Mesendoderm (in vitro differentiated cells): ENCODE measurements at regions not wholly inside any gene's neighbourhood (a gene's known extent, or its start where the extent isn't known, plus 50 kb on each side); places are given as distances from the start of the nearest gene placed in this dataset.
"Not testable (repeated sequence)": the region's sequence is repeated elsewhere in the genome, so short reads cannot be mapped to it uniquely, and the experiment has no call there.

Experiments used
- DNase-seq: peaks from one replicate; pipeline ENCODE4 v3.0.0; 2013
- H2AK5ac ChIP-seq: 2 replicates; pipeline ENCODE4 v1.6.1; 2013; ENCODE audit warnings: low read length, inconsistent platforms
- H2BK120ac ChIP-seq: 2 replicates; pipeline ENCODE4 v1.6.1; 2013; ENCODE audit warnings: low read depth, mild to moderate bottlenecking, low read length, moderate library complexity, mixed read lengths
- H2BK15ac ChIP-seq: replicated peaks from 2 replicates; pipeline ENCODE4 v1.6.1; 2013; ENCODE audit warnings: low read depth, mild to moderate bottlenecking, moderate library complexity
- H2BK5ac ChIP-seq: 2 replicates; pipeline ENCODE4 v1.6.1; 2013; ENCODE audit warnings: low read length, inconsistent platforms
- H3K18ac ChIP-seq: 2 replicates; pipeline ENCODE4 v1.6.1; 2013; ENCODE audit warnings: mild to moderate bottlenecking, low read length, mixed read lengths
- H3K23ac ChIP-seq: one replicate; pipeline ENCODE4 v1.6.1; 2013; ENCODE audit warnings: low read length
- H3K27ac ChIP-seq: 2 replicates; pipeline ENCODE4 v1.5.1; 2013; ENCODE audit warnings: low read depth, mild to moderate bottlenecking, inconsistent platforms, low read length, moderate library complexity
- H3K27me3 ChIP-seq: 2 replicates; pipeline ENCODE4 v1.6.1; 2013; ENCODE audit warnings: low read length, control low read depth, mild to moderate bottlenecking, inconsistent platforms; ENCODE audit not compliant: insufficient read depth, poor library complexity
- H3K36me3 ChIP-seq: 2 replicates; pipeline ENCODE4 v1.6.1; 2013; ENCODE audit warnings: low read length, inconsistent platforms; ENCODE audit not compliant: control insufficient read depth, insufficient read depth
- H3K4ac ChIP-seq: one replicate; pipeline ENCODE4 v1.6.1; 2013; ENCODE audit warnings: low read depth, mild to moderate bottlenecking, low read length, moderate library complexity
- H3K4me1 ChIP-seq: 2 replicates; pipeline ENCODE4 v1.6.1; 2013; ENCODE audit warnings: low read depth, low read length, inconsistent platforms; ENCODE audit not compliant: control insufficient read depth
- H3K4me2 ChIP-seq: 2 replicates; pipeline ENCODE4 v1.6.1; 2013; ENCODE audit warnings: low read length
- H3K4me3 ChIP-seq: 2 replicates; pipeline ENCODE4 v1.5.1; 2013; ENCODE audit warnings: mild to moderate bottlenecking, low read length
- H3K56ac ChIP-seq: one replicate; pipeline ENCODE4 v1.6.1; 2013; ENCODE audit warnings: low read length
- H3K79me1 ChIP-seq: 2 replicates; pipeline ENCODE4 v1.6.1; 2013; ENCODE audit warnings: low read length, inconsistent platforms
- H3K79me2 ChIP-seq: 2 replicates; pipeline ENCODE4 v1.6.1; 2013; ENCODE audit warnings: mild to moderate bottlenecking, low read length; ENCODE audit not compliant: control insufficient read depth, insufficient read depth
- H3K9ac ChIP-seq: 2 replicates; pipeline ENCODE4 v1.6.1; 2013; ENCODE audit warnings: low read length, inconsistent platforms
- H4K5ac ChIP-seq: one replicate; pipeline ENCODE4 v1.6.1; 2013; ENCODE audit warnings: low read length
- H4K8ac ChIP-seq: one replicate; pipeline ENCODE4 v1.6.1; 2013; ENCODE audit warnings: low read depth, mild to moderate bottlenecking, control low read depth, low read length, moderate library complexity
- WGBS: extraction: QIAGEN DNeasy Blood & Tissue Kit; methylation state at CpG from one replicate; pipeline ENCODE4 v1.1.7; 2013; ENCODE audit warnings: low lambda C conversion rate, missing lambda C conversion rate; ENCODE audit not compliant: insufficient coverage; ENCODE audit errors: extremely low coverage; 5-methylcytosine and 5-hydroxymethylcytosine counted together

DNA sequence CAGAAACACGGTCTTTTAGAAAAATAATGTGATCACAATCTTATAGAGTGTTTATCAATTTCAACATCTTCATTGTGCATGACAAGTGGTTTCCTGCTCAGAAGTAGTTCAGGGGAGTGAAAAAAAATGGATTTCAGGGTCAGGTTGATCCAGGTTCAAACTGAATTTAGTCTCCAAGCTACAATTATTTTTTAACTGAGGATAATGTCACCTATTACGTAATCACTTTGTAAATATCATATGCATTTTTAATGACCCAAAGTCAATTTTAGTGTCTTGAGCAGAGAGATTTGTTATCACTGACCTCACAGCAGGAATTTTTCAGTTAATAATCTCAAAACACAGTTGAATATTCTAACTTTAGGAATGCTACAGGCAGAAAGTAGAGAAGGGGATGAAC lies 627.2 kb upstream of the LUZP2 start:
- H3K9ac ChIP-seq: no peak overlapping the region
- no peaks in the 10 kb centered on the region for H3K4me1 ChIP-seq
- H3K27ac ChIP-seq: no peak overlapping the region
- no peak overlapping the region for H2BK15ac ChIP-seq
- no peak overlapping the region for H3K4me2 ChIP-seq
- H3K79me2 ChIP-seq: no peaks in the 10 kb centered on the region
- no peak overlapping the region for H3K4ac ChIP-seq
- WGBS: no CpG with 5 or more reads among the region's 2 CpGs
- H3K18ac ChIP-seq: no peak overlapping the region
- H2BK120ac ChIP-seq: no peak overlapping the region
- H3K36me3 ChIP-seq: no peaks in the 10 kb centered on the region
- no peak overlapping the region for H2AK5ac ChIP-seq
- no peak overlapping the region for H3K23ac ChIP-seq
- no peak overlapping the region for H3K56ac ChIP-seq
- no peak overlapping the region for H3K4me3 ChIP-seq
- no peak overlapping the region for H4K5ac ChIP-seq
- no peak overlapping the region for H4K8ac ChIP-seq
- no peaks in the 10 kb centered on the region for H3K27me3 ChIP-seq
- no peaks in the 10 kb centered on the region for H3K79me1 ChIP-seq
- DNase-seq: no peak
- H2BK5ac ChIP-seq: no peak overlapping the region

DNA sequence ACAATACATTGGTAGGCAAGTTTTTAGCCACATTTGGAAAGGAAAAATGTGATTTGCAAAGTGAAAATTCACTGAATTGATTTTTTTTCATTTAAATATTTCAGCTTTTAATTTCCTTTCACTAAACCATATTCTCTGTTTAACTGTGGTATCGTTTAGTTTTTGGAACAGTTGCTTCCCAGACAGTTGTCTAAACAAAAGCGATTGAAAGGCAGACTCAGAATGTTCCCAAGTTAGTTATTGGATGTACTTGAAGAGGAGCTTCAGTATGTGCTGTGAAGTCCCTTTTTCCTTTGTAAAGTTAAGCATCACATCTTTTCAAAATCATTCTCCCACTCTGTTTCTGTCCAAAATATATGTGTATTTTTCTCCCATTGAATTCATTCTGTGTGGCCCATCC lies 623.4 kb upstream of the LUZP2 start:
- WGBS: no CpG with 5 or more reads among the region's 2 CpGs
- Histone ChIP-seq H2AK5ac (no peak overlapping the region), H3K4ac (no peak overlapping the region), H3K9ac (no peak overlapping the region), H4K5ac (no peak overlapping the region), H3K4me2 (no peak overlapping the region), H2BK15ac (no peak overlapping the region), H3K23ac (no peak overlapping the region), H3K18ac (no peak overlapping the region), H2BK5ac (no peak overlapping the region), H3K79me1 (no peaks in the 10 kb centered on the region), H3K36me3 (no peaks in the 10 kb centered on the region), H3K56ac (no peak overlapping the region), H3K27me3 (no peaks in the 10 kb centered on the region), H2BK120ac (no peak overlapping the region), H3K27ac (no peak overlapping the region), H3K79me2 (no peaks in the 10 kb centered on the region), H4K8ac (no peak overlapping the region), H3K4me3 (no peak overlapping the region), H3K4me1 (no peaks in the 10 kb centered on the region)
- no peak for DNase-seq

DNA sequence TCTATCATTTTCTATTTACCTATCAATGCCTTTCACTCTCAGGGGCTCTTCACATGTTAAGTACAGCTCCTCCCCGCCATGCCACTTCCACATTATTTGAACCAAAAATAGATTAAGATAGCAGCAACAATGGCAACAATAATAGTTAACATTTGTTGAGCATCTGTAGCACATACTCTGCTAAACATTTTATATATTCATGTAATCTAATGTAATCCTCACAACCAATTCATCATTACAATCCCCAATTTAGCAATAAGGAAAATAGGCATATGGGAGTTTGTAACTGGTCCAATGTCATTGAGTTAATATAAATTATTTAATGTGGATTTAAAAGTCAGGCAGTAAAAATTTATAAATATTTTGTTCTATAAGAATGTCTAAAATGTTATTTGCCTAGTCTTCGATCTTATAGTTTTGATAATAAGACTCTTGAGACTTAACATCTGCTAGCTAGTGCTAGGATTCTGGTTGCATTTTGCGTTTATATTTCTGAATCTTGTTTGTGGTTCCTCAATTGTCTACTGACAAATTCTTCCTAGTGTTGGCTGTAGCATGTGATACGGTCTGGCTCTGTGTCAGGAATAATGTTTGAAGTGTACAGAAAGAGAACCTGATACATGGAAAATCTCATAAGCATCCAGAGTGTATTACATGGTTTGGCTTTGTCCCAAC lies 621.5 kb upstream of the LUZP2 start:
- Histone ChIP-seq H2BK5ac (no peak overlapping the region), H3K4me3 (no peak overlapping the region), H3K56ac (no peak overlapping the region), H4K8ac (no peak overlapping the region), H3K23ac (no peak overlapping the region), H3K27ac (no peak overlapping the region), H3K18ac (no peak overlapping the region), H3K79me1 (no peaks in the 10 kb centered on the region), H2AK5ac (no peak overlapping the region), H3K4me2 (no peak overlapping the region), H2BK120ac (no peak overlapping the region), H3K4me1 (no peaks in the 10 kb centered on the region), H2BK15ac (no peak overlapping the region), H3K9ac (no peak overlapping the region), H3K4ac (no peak overlapping the region), H4K5ac (no peak overlapping the region), H3K36me3 (no peaks in the 10 kb centered on the region), H3K79me2 (no peaks in the 10 kb centered on the region), H3K27me3 (no peaks in the 10 kb centered on the region)
- WGBS: no CpG with 5 or more reads among the region's 4 CpGs
- no peak for DNase-seq

DNA sequence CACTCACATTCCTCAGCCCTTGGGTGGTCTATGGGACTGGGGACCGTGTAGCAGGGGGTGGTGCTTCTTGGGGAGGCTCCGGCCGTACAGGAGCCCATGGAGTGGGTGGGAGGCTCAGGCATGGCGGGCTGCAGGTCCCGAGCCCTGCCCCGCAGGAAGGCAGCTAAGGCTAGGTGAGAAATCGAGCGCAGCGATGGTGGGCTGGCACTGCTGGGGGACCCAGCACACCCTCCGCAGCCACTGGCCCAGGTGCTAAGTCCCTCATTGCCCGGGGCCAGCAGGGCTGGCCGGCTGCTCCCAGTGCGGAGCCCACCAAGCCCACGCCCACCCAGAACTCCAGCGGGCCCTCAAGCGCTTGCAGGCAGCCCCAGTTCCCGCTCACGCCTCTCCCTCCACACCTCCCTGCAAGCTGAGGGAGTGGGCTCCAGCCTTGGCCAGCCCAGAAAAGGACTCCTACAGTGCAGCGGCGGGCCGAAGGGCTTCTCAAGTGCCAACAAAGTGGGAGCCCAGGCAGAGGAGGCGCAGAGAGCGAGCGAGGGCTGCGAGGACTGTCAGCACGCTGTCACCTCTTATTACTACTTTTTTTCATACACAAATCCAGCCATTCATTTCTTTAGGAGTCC lies 613.3 kb upstream of the LUZP2 start:
- not testable (repeated sequence) for H3K18ac ChIP-seq, H3K4me2 ChIP-seq, H2BK120ac ChIP-seq, H3K56ac ChIP-seq, H2BK5ac ChIP-seq, H3K4me1 ChIP-seq, H3K79me1 ChIP-seq, H3K36me3 ChIP-seq, H2AK5ac ChIP-seq, H2BK15ac ChIP-seq, DNase-seq, H3K4me3 ChIP-seq, H3K79me2 ChIP-seq, H3K9ac ChIP-seq, H4K8ac ChIP-seq, H3K4ac ChIP-seq, H3K27me3 ChIP-seq, H3K27ac ChIP-seq, H4K5ac ChIP-seq, H3K23ac ChIP-seq
- no CpG with 5 or more reads among the region's 26 CpGs for WGBS

DNA sequence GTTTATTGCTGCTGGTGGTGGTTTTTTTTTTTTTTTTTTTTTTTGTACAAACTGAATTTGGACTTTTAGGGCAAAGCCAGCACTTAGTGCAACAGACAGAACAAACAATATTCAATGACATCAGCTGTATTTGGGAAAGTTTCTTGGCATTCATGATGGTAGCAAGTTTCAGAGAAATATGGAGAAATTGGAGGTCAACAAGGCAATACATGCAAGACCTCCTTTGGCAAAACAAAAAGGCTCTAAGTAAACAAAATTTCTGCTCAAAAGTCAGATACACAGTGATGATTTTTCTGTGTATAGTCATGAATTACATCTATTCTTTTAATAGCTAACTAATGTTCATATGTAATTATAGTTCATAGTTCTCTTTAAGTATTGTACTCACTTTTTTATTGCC lies 612.5 kb upstream of the LUZP2 start:
- Histone ChIP-seq H3K56ac (no peak overlapping the region), H3K4me1 (no peaks in the 10 kb centered on the region), H4K8ac (no peak overlapping the region), H3K27ac (no peak overlapping the region), H4K5ac (no peak overlapping the region), H3K4me2 (no peak overlapping the region), H2BK15ac (no peak overlapping the region), H3K4me3 (no peak overlapping the region), H2BK120ac (no peak overlapping the region), H3K18ac (no peak overlapping the region), H3K9ac (no peak overlapping the region), H2AK5ac (no peak overlapping the region), H3K79me1 (no peaks in the 10 kb centered on the region), H3K27me3 (no peaks in the 10 kb centered on the region), H3K79me2 (no peaks in the 10 kb centered on the region), H3K23ac (no peak overlapping the region), H2BK5ac (no peak overlapping the region), H3K4ac (no peak overlapping the region), H3K36me3 (no peaks in the 10 kb centered on the region)
- no peak for DNase-seq

DNA sequence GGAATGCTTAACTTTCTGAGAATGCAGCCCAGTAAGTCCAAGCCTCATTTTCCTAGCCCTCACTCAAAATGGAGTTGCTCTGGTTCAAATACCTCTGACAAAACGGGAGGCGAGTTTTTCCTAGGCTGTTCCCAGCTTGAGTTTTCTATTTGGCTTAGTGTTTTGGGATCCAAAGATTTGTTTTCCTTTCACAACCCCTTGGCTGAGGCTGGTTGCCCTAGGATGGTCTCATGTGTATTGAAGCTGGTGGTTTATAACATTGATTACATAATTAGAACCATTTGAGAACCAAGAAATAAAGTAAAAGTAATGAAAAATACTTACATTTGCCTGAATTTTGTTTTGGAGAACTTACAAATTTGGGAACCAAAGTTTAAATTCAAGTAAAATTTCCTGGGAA lies 611.1 kb upstream of the LUZP2 start:
- Histone ChIP-seq H3K27me3 (no peaks in the 10 kb centered on the region), H4K8ac (no peak overlapping the region), H3K4me2 (no peak overlapping the region), H4K5ac (no peak overlapping the region), H2AK5ac (no peak overlapping the region), H3K4me3 (no peak overlapping the region), H3K56ac (no peak overlapping the region), H3K4me1 (no peaks in the 10 kb centered on the region), H3K27ac (no peak overlapping the region), H3K4ac (no peak overlapping the region), H3K9ac (no peak overlapping the region), H2BK5ac (no peak overlapping the region), H3K36me3 (no peaks in the 10 kb centered on the region), H2BK15ac (no peak overlapping the region), H3K23ac (no peak overlapping the region), H2BK120ac (peak overlapping the region; percentile 73), H3K18ac (peak overlapping the region; percentile 75), H3K79me1 (no peaks in the 10 kb centered on the region), H3K79me2 (no peaks in the 10 kb centered on the region)
- DNase-seq: no peak
- WGBS: no CpG with 5 or more reads among the region's 2 CpGs
